HG03280 (cell line): ENCODE measurements at regions not wholly inside any gene's neighbourhood (a gene's known extent, or its start where the extent isn't known, plus 50 kb on each side); places are given as distances from the start of the nearest gene placed in this dataset.

Experiments used
- ATAC-seq: cut with Tn5 transposase; IDR thresholded peaks from one replicate; pipeline ENCODE4 v1.9.1; 2021; ENCODE audit warnings: mild to moderate bottlenecking, moderate library complexity; ENCODE audit not compliant: unreplicated experiment

DNA sequence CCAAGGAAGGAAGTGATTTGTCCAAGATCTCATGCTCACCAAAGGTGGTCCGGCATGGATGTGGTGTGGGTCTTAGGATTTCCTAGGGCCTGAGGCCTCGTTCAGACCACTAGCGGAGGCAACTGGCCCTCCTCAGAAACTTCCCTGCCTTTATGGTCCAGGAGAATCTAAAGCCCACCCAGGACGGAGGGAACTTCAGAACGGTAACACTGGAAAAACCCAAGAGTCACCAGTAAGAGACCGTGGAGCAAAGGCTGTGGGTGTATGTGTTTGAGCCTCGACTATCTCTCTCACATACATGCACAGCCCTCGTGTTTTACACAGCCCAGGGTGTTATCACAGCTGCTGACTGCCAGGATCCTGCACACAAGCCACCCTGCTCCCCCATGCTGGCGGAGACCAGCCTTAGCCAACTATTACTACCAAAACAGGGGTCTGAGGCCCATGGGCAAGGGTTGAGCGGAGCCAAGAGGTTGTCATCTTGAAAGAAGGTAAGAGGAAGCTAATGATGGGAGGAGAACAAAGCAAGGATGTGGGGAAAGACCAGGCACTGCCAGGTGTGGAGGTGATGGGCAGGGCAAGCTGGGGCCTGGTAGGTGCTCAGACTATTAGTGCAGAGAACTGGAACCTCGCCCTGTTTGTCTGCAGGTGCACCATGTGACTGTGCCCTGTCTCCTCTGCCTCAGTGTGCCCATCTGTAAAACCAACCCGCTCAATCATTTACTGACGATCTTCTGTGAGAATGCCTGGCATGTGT is 170.2 kb upstream of the ZMIZ1 start:
- no peak for ATAC-seq

DNA sequence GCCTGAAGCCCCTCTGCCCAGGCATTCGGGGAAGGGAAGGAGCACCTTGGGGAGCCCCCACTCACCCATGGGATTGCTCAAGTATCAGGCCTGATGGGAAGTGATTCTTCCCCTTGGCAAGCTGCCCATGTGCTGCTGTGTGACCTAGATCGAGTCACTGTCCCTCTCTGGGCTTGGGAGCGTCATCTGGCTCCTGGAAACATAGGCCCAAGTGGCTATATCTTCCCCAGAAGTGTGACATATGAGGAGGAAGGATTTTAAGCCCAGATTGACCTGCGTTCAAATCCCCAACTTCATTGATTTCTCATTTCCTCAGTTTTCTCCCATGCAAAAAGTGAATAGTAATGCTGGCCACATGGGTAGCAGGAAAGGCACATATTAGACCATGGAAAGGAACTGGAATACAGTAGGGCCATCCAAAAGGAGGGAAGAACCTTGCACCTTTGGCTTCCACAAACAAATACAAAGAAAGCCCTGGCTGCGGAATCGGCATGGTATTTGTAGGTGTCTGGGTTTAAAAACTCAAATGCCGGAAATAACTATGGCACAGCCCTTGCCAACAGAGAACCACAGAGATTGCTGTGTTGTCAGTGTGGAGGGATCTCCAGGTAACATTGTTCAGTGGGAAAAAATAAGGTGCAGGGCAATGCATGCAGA is 169.5 kb upstream of the ZMIZ1 start:
- no peak for ATAC-seq

DNA sequence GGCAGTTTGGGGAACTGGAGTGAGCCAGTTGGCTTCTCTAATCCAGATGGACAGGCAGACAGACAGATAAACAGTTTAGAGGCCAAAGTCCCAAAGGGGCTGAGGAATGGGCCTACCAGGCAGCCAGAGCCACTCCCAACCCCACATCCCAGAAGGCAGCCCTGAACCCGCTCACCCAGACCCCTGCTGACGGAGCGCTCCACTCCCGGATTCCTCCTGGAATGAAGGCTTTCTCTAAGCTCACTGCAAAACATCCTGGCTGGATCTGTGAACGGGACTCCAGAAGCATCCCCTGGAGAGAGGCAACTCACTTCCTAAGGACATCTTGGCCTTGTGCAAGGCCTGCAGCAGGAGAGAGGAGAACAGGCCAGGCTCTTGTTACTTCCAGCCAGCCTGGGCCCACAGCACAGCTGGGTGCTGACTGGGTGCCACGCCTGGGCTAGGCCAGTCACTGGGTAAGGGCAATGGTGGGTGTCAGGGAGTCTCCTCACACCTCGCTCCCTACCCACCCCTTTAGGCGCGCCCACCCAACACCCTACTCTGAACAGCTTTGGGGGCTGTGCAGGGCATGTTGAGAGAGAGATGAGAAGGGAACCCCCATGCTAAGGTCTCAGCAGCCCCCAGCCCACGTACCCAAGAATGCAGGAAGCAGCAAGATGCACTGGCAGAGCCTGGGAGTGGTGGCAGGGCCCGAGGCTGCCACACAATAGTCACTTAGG is 168.6 kb upstream of the ZMIZ1 start:
- no peak for ATAC-seq

DNA sequence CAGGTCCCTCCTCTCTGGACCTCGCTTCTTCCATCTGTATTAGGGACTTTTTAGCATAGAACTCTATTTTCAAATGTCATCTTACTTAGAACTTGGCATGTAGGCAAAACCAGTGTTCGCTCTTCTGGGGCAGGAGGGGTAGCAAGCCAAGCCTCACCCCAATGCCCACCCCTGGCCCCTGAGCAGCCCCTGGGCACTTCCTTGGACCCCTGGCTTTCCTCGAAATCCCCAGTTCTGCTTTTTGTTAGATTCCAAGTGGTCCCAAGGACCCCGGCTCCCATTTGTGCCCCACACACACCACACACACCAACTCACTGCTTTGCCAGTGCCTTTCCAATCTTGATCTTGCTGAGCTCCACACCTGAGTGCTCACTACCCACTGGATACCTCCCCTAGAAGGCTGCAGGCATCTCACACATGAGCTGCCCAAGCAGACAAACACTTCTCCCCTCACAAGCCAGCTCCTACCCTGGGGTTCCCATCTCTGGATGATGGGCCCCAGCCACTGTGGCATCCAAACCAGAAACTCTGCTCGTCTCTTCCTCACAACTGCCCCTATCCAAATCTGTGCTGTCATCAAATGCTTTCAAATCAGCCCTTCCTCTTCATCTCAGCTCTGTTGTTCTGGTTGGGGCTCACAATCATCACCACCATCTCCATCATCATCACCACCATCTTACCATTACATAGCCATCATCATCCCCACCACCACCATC is 167.9 kb upstream of the ZMIZ1 start:
- ATAC-seq = no peak

DNA sequence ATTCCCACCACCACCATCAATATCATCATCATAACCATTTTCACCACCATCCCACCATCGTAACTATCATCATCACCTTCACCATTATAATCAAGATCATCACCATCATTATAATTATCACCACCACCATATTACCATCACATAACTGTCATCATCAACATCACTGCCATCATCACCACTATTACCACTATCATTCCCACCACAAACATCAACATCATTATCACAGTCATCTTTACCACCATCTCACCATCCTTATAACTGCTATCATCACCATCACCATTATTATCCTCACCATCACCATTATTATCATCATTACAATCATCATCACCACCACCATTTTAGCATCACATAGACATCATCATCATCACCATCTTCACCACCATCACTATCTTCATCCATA is 167.1 kb upstream of the ZMIZ1 start:
- no peak for ATAC-seq

DNA sequence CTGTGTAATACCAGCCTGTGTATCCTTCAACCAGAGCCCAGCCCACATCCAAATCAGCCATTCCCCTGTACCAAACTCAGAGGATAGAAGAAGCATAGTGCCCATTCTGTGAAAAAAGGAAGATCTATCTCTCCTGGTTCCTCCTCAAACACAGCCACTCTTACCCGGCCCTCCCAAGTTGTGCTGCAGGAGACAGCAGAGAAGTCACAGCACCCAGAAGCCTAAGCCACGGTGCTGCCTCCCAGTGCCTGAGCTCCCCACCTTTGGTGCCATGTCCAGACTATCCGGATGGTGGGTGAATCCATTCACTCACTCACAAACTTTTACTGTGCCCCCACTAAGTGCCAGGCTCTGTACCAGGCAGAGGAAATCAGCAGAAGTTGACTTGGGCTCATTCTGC is 166.0 kb upstream of the ZMIZ1 start:
- ATAC-seq = no peak

DNA sequence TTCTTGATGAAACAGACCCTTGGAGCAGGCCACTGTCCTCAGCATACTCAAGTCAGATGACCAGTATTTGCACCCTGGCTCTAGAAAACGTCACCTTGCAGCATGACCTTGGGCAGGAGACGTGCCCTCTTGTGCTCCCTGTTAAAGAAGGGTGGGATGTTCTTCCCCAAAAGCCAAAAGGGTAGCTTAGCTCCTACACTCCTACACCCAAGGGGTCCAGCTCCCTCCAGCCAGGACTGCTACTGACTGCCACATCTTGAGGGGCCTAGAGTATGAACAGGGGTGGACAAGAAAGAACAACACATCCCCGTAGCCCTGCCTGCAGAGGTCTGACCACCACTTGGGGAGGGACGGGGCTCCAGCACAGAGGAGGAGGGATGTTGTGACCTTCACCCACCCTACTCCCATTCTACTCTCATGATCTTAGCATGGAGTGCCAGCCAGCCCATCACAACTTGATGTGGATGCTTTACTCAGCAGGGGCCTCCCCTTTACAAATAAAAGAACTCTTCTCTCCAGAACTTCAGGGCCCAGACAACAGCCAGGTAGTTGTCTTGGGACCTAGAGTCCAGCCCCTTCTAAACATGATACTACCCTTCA is 165.3 kb upstream of the ZMIZ1 start:
- no peak for ATAC-seq

DNA sequence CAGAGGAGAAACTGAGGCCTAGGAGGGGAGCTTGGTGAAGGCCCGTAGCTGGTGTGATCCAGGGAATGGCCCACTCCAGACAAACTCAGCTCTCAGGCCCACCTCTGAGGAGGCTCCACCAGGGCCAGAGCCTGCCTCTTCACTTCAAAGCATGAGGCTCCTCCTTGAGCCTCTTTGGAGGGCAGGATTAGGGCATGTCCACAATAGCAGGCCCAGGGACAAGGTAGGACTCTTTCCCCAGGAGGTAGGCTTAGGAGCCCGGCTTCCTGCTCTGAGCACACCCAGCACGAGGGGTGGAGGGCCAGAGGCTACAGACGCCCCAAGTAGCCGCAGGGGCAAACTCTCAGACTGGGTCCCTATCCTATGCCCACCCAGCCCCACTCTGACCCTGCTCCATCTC is 164.6 kb upstream of the ZMIZ1 start:
- no peak for ATAC-seq

DNA sequence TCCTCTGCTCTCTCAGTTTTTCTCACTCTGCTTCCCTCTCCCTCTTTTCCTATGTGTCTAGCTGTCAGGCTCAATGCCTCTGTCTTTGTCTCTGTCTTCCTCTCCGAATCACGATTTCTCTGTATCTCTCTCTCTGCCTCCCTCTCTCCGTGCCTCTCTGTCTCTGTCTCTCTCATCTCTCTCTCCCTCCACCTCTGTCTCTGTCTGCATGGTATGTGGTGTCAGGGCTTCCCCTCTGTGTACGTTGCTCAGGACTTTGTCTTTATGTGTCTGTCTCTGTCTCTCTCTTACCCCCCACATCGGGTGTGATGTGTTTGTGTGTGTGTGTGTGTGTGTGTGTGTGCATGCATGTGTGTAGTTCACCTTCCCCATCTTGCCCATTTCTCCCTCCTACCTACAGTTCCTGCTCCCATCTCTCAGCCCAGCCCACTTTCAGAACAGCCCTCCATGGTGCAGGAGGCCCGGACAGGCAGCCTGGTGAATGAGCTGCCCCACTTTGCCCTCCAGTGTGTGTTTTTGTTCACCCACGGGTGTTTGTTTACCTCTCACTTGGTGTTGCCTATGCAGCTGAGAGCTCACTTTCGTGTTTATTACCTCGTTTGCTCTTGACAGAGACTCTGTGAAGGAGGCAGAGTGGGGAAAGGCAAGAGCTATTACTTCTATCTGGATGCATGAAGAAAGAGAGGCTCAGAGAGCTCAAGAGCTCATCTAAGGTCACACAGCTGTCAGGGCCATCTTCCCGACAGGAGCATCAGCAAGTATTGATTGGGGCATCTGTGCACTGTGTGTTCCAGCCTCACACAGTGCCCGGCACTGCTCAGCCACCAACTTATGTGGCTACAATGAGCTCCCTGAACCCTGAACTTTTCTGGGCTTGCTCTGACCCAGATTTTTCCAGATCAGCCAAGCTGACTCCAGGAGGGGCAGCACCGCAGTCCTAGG is 163.5 kb upstream of the ZMIZ1 start:
- ATAC-seq = no peak

DNA sequence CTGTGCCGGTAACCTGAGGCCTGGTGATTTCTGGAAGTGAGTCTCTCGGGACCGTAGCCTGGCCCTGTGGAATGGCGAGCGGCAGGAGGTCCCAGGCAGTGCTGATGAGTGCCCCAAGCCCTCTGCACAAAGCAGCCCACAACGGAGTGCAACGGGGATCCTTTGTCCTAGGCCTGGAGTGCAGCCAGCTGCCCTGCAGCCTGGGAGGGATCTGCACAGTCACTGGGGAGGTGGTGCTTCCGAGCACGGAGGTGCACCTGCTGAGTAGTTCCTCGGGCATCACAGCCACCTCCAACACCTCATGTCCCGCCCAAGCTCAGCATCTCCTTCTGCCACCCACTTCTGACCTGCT is 162.8 kb upstream of the ZMIZ1 start:
- no peak for ATAC-seq

DNA sequence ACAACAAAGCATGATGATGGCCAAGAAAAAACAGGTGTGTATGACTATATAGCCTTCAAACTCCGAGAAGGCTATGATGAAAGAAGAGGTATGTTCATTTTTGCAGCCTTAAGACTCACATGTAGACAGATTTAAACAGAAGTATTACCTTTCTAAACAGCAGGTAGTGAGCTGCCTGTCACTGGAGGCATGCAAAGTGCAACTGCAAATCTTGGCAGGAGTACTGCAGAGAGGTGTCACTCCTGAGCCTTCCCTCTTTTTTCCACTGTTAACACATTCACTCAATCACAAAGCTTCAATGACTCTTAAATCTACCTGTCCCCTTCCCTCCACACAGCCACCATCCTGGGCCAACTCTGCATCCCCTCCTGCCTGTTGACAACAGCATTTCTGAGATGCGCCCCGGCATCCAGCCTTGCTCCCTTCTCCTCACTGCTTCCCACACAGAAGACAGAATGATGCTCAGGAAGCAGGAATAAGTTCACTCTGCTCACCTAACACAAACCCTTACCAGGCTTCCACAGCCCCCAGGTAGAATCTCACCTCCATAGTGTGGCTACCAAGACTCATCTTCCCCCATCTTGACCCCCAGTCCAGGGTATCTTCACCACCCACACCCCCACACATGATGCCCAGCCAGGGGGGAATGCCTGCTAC is 161.9 kb upstream of the ZMIZ1 start:
- no peak for ATAC-seq

DNA sequence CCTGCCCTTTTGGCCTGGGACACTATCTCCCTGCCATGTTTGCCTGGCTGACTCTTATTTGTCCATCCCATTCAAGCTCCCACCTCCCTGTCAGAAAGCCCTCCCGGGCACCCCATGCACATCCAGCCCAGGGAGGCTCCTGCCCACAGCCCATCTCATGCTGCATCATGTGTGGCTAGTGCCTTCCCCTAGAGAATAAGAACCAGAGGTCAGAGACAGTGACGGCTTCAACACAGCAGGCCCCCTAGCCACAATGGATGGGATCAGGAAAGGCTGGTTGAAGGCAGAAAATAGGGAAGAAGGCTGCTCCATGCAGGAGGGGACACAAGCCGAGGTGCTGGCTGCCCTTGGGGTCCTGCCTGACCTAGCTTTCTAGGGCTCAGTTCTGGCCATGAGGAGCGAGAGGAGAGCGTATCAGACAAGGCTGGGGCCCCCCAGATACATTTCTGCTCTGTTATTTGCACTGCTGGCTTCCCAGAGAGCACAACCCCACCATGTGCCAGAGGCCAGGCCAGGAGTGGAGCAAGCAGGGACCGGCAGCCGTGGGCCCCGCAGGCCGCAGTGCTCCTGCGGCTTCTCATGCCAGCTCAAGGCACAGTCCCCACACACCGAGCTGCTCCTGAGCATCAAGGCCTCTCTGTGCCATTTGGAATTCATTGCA is 161.1 kb upstream of the ZMIZ1 start:
- no peak for ATAC-seq

DNA sequence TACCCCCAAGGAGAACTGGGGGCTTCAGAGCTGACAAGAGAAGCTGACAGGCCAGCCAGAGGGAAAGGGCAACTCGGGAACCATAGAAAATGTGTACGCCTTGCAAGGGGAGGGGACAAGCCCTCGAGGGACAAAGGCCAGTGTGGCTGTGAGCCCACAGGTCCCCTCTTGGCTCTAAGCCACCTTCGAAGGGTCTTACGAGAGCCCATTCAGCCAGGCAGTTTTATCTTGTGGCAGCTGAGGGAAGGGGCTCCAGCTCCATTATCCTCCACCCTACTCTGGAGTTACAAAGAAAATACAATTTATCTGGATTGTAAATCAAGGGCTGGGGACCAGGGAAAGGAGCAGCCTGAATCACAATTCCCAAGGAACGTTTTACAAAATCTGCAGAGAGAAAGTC is 159.5 kb upstream of the ZMIZ1 start:
- ATAC-seq = no peak

DNA sequence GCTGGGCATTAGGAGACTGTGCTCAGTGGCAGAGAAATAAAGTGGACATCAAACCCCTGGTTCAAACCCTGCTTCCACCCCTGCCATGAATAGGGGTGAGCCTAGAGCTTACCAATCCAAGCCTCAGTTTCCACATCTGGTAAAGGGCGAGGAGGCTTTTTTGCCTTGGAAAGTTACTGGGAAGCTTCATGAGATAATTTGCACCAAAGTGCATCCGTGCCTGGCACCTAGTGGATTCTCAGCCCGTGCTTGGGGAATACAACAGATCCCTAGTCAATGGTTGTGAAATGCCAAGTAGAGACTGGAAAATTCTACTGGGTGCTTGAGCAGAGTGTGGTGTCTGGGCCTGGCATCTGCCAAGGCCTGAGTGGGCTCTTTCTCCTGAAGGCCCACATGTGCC is 158.7 kb upstream of the ZMIZ1 start:
- ATAC-seq = no peak

DNA sequence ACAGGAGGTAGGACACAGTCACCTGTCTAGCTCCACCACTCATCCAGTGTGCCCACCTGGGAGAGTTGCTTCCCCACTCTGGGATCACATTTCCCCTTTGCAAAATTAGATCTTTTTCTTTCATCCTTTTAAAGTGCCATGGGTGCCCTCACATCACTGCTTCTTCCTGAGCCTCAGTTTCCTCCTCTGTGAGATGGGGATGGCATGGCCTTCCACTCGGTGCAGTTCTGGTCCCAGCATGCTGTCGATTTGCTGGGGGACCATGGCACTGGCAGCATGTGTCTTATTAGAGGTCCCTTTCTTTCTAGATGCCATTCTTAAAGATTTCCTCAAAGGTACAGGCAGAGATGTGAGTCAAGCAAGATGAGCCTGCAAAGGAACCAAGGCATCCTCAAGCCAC is 158.3 kb upstream of the ZMIZ1 start:
- ATAC-seq = no peak

DNA sequence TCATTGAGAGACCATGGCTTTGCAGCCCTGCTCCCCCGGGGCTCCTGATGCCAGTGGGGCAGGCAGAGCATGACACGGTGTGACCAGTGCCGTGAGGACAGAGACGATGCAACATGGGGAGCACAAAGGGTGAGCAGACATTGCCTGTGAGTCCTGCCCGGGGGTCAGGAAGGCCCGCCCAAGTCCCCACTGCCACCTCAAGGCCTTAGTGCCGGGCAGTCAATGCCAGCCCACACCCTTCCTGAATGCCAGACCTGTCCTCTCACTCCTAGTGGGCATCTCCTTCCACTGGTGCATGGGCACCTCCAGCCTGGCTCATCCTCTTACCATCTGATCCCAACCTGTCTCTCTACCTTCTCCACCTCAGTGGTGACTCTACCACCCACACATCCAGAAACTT is 157.9 kb upstream of the ZMIZ1 start:
- ATAC-seq = no peak

DNA sequence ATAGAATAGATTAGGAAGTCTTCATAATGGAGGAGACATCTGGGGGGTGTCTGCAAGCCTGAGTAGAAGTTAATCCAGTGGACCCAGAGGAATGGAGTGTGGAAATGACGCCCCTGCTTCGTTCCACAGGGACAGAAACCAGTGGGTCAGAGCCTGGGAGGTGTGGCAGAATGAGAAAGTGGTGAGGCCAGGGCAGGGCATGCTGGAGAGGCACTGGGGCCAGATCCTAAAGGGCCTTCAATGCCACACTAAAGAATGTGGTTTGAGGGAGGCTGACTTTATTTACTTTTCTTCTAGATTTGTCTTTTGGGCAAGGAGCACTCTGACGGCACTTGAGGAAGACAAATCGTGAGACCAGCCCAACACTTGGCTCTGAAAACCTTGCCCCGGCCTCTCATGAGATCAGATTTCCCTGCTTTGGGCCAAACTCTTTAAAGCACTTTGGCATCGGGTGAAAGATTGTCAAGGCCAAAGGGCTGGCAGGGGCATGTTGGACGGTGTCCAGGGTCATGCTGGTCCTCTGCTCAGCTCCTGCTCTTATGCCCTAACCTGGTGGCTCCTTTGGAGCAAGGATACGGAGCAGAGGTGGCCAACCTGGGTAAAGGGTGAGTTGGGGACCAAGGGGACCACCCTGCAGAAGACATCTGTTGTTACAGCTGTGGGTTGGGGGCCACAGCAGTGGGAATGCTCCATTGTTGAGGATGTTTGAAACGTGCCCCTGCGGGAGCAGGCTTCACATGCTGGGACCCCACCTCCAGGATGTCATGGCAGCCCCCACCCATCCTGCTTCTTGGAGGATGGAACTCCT is 157.0 kb upstream of the ZMIZ1 start:
- no peak for ATAC-seq
